ENCODE measurements at regions not wholly inside any gene's neighbourhood (a gene's known extent, or its start where the extent isn't known, plus 50 kb on each side); places are given as distances from the start of the nearest gene placed in this dataset.

- Mint-ChIP-seq H3K27ac (no peak overlapping the region), H3K9me3 (no peaks in the 10 kb centered on the region), H3K4me1 (ENCODE audit: low read depth) (no peaks in the 10 kb centered on the region), H3K36me3 (ENCODE audit: low read depth) (no peaks in the 10 kb centered on the region), H3K27me3 (peaks cover 48% of the 10 kb centered on the region), H3K4me3 (no peak overlapping the region)
- Histone ChIP-seq H3K27me3 (ENCODE audit: control insufficient read depth in 1 of 2, insufficient read depth in 2 of 2, low read length in 2 of 2) (peaks cover 12 to 14% of the 10 kb centered on the region in 2 experiments), H3K36me3 (ENCODE audit: insufficient read depth, low read length) (no peaks in the 10 kb centered on the region), H3K4me1 (ENCODE audit: insufficient read depth, low read length) (no peaks in the 10 kb centered on the region), H3K9me3 (ENCODE audit: control insufficient read depth in 1 of 2, insufficient read depth in 1 of 2, low read length in 2 of 2) (no peaks in the 10 kb centered on the region), H3K4me3 (ENCODE audit: low read length) (no peak overlapping the region), H3K27ac (ENCODE audit: low read depth in 1 of 2, low read length in 2 of 2) (no peak overlapping the region)
- ATAC-seq (ENCODE audit: poor library complexity) (no peak), DNase-seq (no peak)
- CTCF ChIA-PET: no interaction called here
- intact Hi-C loops (cut with DNase I, micrococcal nuclease): no loop called here
- TF ChIP-seq CTCF (IDR thresholded peaks at IDR 0.05): no peak
- POLR2A ChIA-PET: no interaction called here
Observed at GRCh38 chr6:71107911-71108420, 151.1 kb upstream of the B3GAT2 start.

- no peak for TF ChIP-seq CTCF (IDR thresholded peaks at IDR 0.05)
- Mint-ChIP-seq H3K9me3 (peaks cover 2% of the 10 kb centered on the region), H3K36me3 (ENCODE audit: low read depth) (no peaks in the 10 kb centered on the region), H3K4me3 (no peak overlapping the region), H3K4me1 (ENCODE audit: low read depth) (no peaks in the 10 kb centered on the region), H3K27ac (no peak overlapping the region), H3K27me3 (peaks cover 28% of the 10 kb centered on the region)
- Histone ChIP-seq H3K27me3 (ENCODE audit: control insufficient read depth in 1 of 2, insufficient read depth in 2 of 2, low read length in 2 of 2) (peaks cover 0 to 4% of the 10 kb centered on the region in 2 experiments), H3K9me3 (ENCODE audit: control insufficient read depth in 1 of 2, insufficient read depth in 1 of 2, low read length in 2 of 2) (no peaks in the 10 kb centered on the region), H3K4me3 (ENCODE audit: low read length) (no peak overlapping the region), H3K4me1 (ENCODE audit: insufficient read depth, low read length) (no peaks in the 10 kb centered on the region), H3K36me3 (ENCODE audit: insufficient read depth, low read length) (no peaks in the 10 kb centered on the region), H3K27ac (ENCODE audit: low read depth in 1 of 2, low read length in 2 of 2) (no peak overlapping the region)
- ChIA-PET CTCF (no interaction called here), POLR2A (no interaction called here)
- no peak for DNase-seq
- intact Hi-C loops (cut with DNase I, micrococcal nuclease): no loop called here
- no peak for ATAC-seq (ENCODE audit: poor library complexity)
Observed at GRCh38 chr6:71114544-71114943, 157.7 kb upstream of the B3GAT2 start.

- Mint-ChIP-seq H3K4me1 (ENCODE audit: low read depth) (no peaks in the 10 kb centered on the region), H3K27ac (no peak overlapping the region), H3K9me3 (peaks cover 5% of the 10 kb centered on the region), H3K4me3 (no peak overlapping the region), H3K36me3 (ENCODE audit: low read depth) (no peaks in the 10 kb centered on the region), H3K27me3 (peaks cover 28% of the 10 kb centered on the region)
- intact Hi-C loops (cut with DNase I, micrococcal nuclease): no loop called here
- Histone ChIP-seq H3K27ac (ENCODE audit: low read depth in 1 of 2, low read length in 2 of 2) (no peak overlapping the region), H3K36me3 (ENCODE audit: insufficient read depth, low read length) (no peaks in the 10 kb centered on the region), H3K4me1 (ENCODE audit: insufficient read depth, low read length) (no peaks in the 10 kb centered on the region), H3K4me3 (ENCODE audit: low read length) (no peak overlapping the region), H3K27me3 (ENCODE audit: control insufficient read depth in 1 of 2, insufficient read depth in 2 of 2, low read length in 2 of 2) (peaks cover 0 to 4% of the 10 kb centered on the region in 2 experiments), H3K9me3 (ENCODE audit: control insufficient read depth in 1 of 2, insufficient read depth in 1 of 2, low read length in 2 of 2) (no peaks in the 10 kb centered on the region)
- TF ChIP-seq CTCF (IDR thresholded peaks at IDR 0.05): no peak
- ChIA-PET CTCF (no interaction called here), POLR2A (no interaction called here)
- no peak for DNase-seq
- no peak for ATAC-seq (ENCODE audit: poor library complexity)
Observed at GRCh38 chr6:71114986-71115385, 158.1 kb upstream of the B3GAT2 start.

Data from CD4-positive, alpha-beta T cell (primary cell).